Nephron (organoid): ENCODE measurements at regions not wholly inside any gene's neighbourhood (a gene's known extent, or its start where the extent isn't known, plus 50 kb on each side); places are given as distances from the start of the nearest gene placed in this dataset.

Experiments used
- H3K27ac Mint-ChIP-seq, 3 experiments: 2 replicates each; pipeline ENCODE4 v1.8.0; 2020; ENCODE audit warnings: mixed read lengths in 3 of 3, mild to moderate bottlenecking in 2 of 3, moderate library complexity in 1 of 3
- H3K27me3 Mint-ChIP-seq: 2 replicates; pipeline ENCODE4 v1.8.0; 2021; ENCODE audit warnings: low read depth, mild to moderate bottlenecking, moderate library complexity, mixed read lengths
- H3K36me3 Mint-ChIP-seq: 2 replicates; pipeline ENCODE4 v1.8.0; 2020; ENCODE audit warnings: low read depth, mixed read lengths
- H3K4me1 Mint-ChIP-seq: 2 replicates; pipeline ENCODE4 v1.8.0; 2020; ENCODE audit warnings: mixed read lengths
- H3K4me3 Mint-ChIP-seq, 3 experiments: 2 replicates each; pipeline ENCODE4 v1.8.0; 2020; ENCODE audit warnings: mild to moderate bottlenecking in 3 of 3, mixed read lengths in 3 of 3, moderate library complexity in 2 of 3
- H3K9me3 Mint-ChIP-seq: 2 replicates; pipeline ENCODE4 v1.8.0; 2020; ENCODE audit warnings: mixed read lengths
- CTCF ChIP-seq, 3 experiments: fragments of 200-600 bp; sonication (generic); IDR thresholded peaks; one replicate each; pipeline ENCODE4 v1.5.0; 2021; ENCODE audit warnings: antibody characterized with exemption in 3 of 3; ENCODE audit not compliant: unreplicated experiment in 3 of 3

GRCh38 chr10:6819301-6819700 lies 239.2 kb upstream of the PRKCQ start:
- no peak for TF ChIP-seq CTCF (IDR thresholded peaks at IDR 0.05; ENCODE audit: unreplicated experiment in 3 of 3)
- Mint-ChIP-seq H3K9me3 (no peaks in the 10 kb centered on the region), H3K4me1 (no peaks in the 10 kb centered on the region), H3K27me3 (peaks cover 12% of the 10 kb centered on the region), H3K4me3 (no peak overlapping the region), H3K27ac (no peak overlapping the region), H3K36me3 (no peaks in the 10 kb centered on the region)

GRCh38 chr10:6817770-6818169 lies 237.7 kb upstream of the PRKCQ start:
- peaks cover 5% of the 10 kb centered on the region for H3K4me1 Mint-ChIP-seq

GRCh38 chr10:6815346-6815745 lies 235.3 kb upstream of the PRKCQ start:
- Mint-ChIP-seq H3K4me3 (no peak overlapping the region), H3K36me3 (peaks cover 3% of the 10 kb centered on the region), H3K27ac (no peak overlapping the region), H3K4me1 (peaks cover 5% of the 10 kb centered on the region), H3K9me3 (peaks cover 11% of the 10 kb centered on the region), H3K27me3 (peaks cover 12% of the 10 kb centered on the region)
- TF ChIP-seq CTCF (IDR thresholded peaks at IDR 0.05; ENCODE audit: unreplicated experiment in 3 of 3): no peak

More at GRCh38 chr10:6817770-6818169, 237.7 kb upstream of the PRKCQ start:
- Mint-ChIP-seq H3K4me3 (no peak overlapping the region), H3K9me3 (no peaks in the 10 kb centered on the region), H3K36me3 (no peaks in the 10 kb centered on the region), H3K27ac (no peak overlapping the region), H3K27me3 (peaks cover 12% of the 10 kb centered on the region)
- TF ChIP-seq CTCF (IDR thresholded peaks at IDR 0.05; ENCODE audit: unreplicated experiment in 3 of 3): no peak

GRCh38 chr10:6813856-6814255 lies 233.8 kb upstream of the PRKCQ start:
- Mint-ChIP-seq H3K27me3 (peaks cover 13% of the 10 kb centered on the region), H3K4me3 (no peak overlapping the region), H3K27ac (peak overlapping the region in 2 of 3 experiments; percentile 18 to 59), H3K9me3 (peaks cover 16% of the 10 kb centered on the region), H3K4me1 (peaks cover 5% of the 10 kb centered on the region), H3K36me3 (peaks cover 6% of the 10 kb centered on the region)
- no peak for TF ChIP-seq CTCF (IDR thresholded peaks at IDR 0.05; ENCODE audit: unreplicated experiment in 3 of 3)

GRCh38 chr10:6813306-6813705 lies 233.2 kb upstream of the PRKCQ start:
- Mint-ChIP-seq H3K36me3 (peaks cover 6% of the 10 kb centered on the region), H3K4me3 (no peak overlapping the region), H3K4me1 (peaks cover 5% of the 10 kb centered on the region), H3K9me3 (peaks cover 18% of the 10 kb centered on the region), H3K27me3 (peaks cover 9% of the 10 kb centered on the region), H3K27ac (peak overlapping the region in 2 of 3 experiments; percentile 18 to 59)
- no peak for TF ChIP-seq CTCF (IDR thresholded peaks at IDR 0.05; ENCODE audit: unreplicated experiment in 3 of 3)

- peaks cover 5% of the 10 kb centered on the region for H3K4me1 Mint-ChIP-seq
- no peak overlapping the region for H3K27ac Mint-ChIP-seq
- H3K9me3 Mint-ChIP-seq: peaks cover 24% of the 10 kb centered on the region
- H3K27me3 Mint-ChIP-seq: peaks cover 5% of the 10 kb centered on the region
- no peak for TF ChIP-seq CTCF (IDR thresholded peaks at IDR 0.05; ENCODE audit: unreplicated experiment in 3 of 3)
- no peak overlapping the region for H3K4me3 Mint-ChIP-seq
- H3K36me3 Mint-ChIP-seq: peaks cover 6% of the 10 kb centered on the region
Observed at GRCh38 chr10:6811153-6811552, 231.1 kb upstream of the PRKCQ start.
